GM19395 (cell line): ENCODE measurements at regions not wholly inside any gene's neighbourhood (a gene's known extent, or its start where the extent isn't known, plus 50 kb on each side); places are given as distances from the start of the nearest gene placed in this dataset.
"Not testable (repeated sequence)": the region's sequence is repeated elsewhere in the genome, so short reads cannot be mapped to it uniquely, and the experiment has no call there.

Source experiments
- ATAC-seq: cut with Tn5 transposase; IDR thresholded peaks from one replicate; pipeline ENCODE4 v1.9.1; 2021; ENCODE audit warnings: mild to moderate bottlenecking, moderate library complexity; ENCODE audit not compliant: unreplicated experiment

- ATAC-seq, result no peak
Measured at GRCh38 chrX:5708251-5708650, 520.4 kb downstream of the NLGN4X start.

DNA sequence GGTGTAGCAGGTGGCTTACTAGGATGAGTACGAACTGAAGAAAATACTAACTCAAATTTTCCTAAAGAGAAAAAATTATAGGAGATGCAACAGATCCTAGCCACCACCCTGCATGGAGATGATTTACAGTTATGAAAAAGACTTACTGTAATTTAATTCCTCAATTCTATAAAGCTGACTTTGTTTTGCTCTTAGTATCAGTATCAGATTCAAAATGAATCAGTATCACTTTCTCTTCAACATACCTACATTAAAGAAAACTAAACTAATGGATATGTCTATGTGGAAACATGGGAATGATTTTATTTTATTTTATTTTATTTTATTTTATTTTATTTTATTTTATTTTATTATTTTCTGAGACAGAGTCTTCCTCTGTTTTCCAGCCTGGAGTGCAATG, 525.8 kb downstream of the NLGN4X start:
- ATAC-seq, result peak; percentile 79

DNA sequence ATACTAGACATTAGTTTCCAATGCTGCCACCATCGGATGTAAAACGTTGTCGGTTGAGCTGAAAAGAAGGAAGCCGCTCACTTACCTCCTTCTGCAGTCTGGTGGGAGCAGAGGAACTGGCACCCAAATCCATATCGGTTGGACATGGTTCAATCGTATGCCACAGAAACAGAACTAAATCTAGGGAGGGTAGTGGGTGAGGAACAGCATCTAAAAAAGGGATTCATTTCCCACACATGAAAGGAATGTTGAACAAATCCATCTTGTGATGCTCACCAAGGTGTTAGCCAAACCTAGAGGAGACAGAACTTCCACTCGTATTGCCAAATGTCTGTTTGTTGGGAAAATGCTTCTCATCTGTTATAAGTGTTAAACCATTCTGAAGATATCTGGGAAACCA, 532.7 kb downstream of the NLGN4X start:
- no peak for ATAC-seq

- no peak for ATAC-seq
Measured at GRCh38 chrX:5683996-5684395, 544.7 kb downstream of the NLGN4X start.

DNA sequence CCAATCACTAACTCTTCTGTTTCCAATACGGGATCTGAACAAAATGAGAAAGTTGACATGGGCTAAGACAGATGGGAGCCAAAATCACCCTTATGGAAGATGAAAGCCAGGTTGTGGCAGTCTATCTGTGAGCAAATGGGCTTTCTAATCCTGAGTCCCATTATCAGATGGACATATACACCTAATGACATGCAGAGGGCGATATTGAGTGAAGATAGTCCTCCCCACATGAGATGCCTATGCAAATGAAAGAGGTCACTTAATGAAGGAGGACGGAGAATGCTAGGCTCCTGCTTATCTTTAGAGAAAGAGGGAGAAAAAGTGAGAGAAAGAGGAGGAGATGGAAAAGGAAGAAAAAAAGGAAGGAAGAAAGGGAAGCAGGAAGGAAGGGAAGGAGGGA, 547.5 kb downstream of the NLGN4X start:
- ATAC-seq, result peak; percentile 55

GRCh38 chrX:5674036-5674435, 554.6 kb downstream of the NLGN4X start:
- ATAC-seq, result no peak

- ATAC-seq, result no peak
Measured at GRCh38 chrX:5672099-5672498, 556.6 kb downstream of the NLGN4X start.

DNA sequence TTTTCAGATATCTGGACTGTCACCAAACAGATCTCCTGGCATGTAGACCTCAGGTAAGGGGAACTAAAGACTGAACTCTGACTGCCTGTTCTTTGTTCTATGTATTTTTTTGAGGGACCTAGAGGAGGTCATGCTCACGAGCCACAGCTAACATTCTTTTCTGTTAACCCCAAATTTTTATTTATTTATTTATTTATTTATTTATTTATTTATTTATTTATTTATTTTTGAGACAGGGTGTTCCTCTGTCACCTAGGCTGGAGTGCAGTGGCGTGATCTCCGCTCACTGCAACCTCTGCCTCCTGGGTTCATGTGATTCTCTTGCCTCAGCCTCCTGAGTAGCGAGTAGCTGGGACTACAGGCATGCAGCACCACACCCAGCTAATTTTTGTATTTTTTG, 562.0 kb downstream of the NLGN4X start:
- ATAC-seq, result not testable (repeated sequence)

DNA sequence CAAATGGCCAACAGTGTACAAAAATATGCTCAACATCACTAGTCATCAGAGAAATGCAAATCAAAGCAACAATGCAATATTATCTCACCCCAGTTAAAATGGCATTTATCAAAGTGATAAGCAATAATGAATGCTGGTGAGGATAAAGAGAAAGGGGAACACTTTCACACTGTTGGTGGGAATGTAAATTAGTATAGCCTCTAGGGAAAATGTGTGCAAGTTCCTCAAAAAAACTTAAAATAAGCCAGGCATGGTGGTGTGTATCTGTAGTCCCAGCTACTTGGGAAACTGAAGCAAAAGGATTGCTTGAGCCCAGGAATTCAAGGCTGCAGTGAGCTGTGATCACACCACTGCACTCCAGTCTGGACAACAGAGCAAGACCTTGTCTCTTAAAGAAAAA, 572.1 kb downstream of the NLGN4X start:
- no peak for ATAC-seq

GRCh38 chrX:5650904-5651303, 577.8 kb downstream of the NLGN4X start:
- ATAC-seq, result peak; percentile 24

DNA sequence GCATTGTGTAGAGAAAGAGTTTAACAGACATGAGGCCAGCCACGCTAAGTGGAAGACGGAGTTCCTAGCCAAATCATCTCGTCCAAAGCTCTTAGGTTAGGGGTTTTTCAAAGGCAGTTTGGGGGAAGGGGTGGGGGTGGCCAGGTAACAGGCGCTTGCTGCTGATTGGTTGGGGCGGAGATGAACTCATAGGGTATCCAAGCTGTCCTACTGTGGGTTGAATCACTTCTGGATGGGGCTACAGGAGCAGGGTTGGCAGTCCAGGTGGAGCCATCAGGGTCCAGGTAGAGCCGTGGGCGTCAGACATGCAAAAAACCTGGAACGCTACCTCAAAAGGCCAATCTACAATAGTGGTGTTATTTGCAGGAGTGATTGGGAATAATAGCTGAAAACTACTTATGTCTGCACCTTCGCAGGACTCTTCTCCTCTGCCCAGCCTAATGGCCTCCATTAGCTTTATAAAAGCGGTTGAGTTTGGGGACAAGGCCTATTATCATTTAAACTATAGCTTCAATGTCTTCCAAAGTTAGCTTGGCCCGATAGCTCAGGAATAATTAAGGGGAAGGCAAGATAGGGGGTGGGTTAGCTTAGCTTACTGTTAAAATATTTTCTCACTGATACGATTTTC, 579.6 kb downstream of the NLGN4X start:
- ATAC-seq, result no peak

DNA sequence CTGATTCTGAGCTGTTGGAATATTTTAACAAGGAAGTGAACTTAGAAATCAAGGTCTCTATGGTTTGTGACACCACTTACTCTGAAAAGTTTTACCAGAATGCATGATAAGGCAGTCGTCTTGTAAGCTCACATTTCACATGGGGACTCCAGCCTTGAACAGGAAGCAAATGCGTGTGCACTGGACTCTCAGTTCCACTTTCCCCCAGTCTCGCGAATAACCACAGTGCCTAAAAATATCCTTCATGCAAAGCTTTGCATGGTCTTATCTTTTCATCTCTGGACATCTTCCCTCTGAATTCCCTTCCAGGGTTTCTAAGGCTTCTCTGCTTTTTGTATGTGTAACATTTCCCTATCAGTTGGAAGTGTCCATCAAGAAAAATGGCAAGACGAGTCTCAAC, 581.8 kb downstream of the NLGN4X start:
- peak; percentile 95 for ATAC-seq

DNA sequence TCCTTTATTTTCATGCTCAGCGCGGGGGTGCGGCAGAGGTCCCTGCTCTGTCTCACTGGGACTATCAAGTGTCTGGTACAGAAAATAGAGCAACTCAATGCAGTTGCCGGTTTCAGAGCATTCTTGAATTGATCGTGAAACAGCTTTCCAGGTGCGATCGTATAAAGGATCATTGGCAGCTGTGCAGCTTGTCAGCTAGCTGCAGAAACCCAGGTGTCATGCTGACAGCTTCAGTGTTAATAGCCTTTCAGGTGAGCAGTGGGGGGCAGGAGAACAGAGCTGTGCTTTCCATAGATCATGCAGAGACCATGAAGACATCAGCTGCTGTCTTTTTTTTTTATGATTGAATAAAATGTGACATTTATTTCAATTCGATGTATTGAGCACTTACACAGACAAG, 583.9 kb downstream of the NLGN4X start:
- no peak for ATAC-seq

- no peak for ATAC-seq
Measured at GRCh38 chrX:5640071-5640470, 588.6 kb downstream of the NLGN4X start.

- no peak for ATAC-seq
Measured at GRCh38 chrX:5638572-5638971, 590.1 kb downstream of the NLGN4X start.

DNA sequence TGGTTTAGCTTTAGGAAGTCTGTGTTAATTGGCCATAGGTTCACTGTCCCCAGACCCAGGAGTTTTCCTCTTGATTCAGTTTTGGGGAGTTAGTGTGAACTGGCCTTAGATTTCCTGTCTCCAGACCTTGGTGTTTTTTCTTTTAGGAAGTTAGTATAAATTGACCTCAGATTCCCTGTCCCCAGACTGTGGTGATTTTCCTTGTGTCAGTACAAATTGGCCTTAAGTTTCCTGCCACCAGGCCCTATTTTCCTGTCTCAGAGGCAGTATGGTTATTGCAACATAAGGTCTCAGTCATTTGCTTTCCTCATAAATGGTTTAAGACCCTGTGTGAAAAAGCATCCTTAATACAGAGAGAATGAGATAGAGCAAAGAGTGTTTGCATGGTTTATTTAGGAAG, 595.8 kb downstream of the NLGN4X start:
- no peak for ATAC-seq

DNA sequence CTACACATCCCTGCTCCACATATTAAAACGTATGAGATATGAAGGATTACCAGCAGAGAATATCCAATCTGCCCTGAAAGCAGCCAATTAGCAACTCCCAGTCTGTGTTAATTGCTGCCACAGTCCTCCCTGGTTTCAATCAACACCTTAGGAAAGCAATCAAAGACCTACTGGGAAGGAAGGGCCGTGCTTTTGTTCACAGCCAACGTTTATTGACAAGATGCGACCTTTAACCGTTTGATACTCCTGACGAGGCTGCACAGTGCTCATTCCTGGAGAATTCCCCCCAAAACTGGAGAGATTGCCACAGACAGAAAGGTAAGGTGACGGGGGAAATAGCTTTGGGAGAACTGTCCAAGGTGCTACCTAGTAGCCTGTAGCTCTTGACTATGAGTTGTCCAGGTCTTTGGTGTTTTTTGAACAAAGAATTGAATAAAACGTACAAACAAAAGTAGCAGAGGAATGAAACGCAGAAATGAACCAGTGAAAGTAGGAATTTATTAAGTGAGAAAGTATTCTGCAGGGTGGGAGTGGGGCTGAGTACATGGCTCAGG, 596.5 kb downstream of the NLGN4X start:
- no peak for ATAC-seq

DNA sequence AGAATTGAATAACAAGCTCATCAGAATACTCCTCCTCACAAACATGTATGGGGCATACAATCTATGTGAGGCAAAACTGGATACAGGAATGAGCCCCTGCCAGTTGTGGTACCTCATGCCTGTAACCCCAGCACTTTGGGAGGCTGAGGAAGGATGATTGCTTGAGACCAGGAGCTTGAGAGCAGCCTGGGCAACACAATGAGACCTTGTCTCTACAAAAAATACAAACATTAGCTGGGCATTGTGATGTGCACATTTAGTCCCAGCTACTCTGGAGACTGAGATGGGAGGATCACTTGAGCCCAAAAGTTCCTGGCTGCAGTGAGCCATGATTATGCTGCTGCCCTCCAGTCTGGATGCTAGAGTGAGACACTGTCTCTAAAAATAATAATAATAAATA, 611.0 kb downstream of the NLGN4X start:
- ATAC-seq, result no peak

DNA sequence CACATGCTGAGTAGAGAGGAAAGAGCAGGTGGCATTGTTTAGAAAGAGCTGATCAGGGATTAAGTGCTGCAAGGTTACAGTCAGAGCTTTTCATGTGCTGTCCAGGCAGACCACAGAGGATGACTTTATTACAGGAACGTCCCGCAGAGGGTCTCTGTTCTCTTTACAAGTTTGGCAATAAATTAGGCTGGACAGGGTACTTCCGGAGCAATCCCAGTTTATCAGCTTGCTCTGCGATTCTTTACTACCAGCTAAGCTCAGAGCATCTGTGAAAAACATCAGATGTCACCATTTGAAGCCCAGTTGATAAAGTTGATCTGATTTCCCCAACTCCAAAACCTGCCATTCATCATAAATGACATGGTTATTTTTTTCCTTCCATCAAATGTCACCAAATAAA, 633.1 kb downstream of the NLGN4X start:
- ATAC-seq, result no peak

DNA sequence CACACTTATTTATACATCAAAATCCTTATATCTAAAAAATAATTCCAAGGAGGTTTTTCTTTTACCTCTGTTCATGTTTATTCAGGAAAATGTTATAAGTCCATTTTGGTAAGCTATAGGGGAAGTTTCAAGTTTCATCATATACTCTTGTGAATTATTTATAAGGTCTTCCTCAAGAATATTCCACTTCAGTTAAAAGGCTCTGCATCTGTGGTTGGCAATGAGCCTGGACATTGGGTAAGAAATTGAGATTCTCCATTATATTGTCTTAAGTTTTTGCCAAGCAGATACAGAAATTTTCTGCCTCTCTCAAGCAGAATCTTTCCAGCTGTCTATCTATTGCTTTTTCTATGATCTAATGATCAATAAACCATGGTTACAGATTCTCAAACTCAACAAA, 641.9 kb downstream of the NLGN4X start:
- no peak for ATAC-seq

GRCh38 chrX:5575407-5575806, 653.3 kb downstream of the NLGN4X start:
- no peak for ATAC-seq

DNA sequence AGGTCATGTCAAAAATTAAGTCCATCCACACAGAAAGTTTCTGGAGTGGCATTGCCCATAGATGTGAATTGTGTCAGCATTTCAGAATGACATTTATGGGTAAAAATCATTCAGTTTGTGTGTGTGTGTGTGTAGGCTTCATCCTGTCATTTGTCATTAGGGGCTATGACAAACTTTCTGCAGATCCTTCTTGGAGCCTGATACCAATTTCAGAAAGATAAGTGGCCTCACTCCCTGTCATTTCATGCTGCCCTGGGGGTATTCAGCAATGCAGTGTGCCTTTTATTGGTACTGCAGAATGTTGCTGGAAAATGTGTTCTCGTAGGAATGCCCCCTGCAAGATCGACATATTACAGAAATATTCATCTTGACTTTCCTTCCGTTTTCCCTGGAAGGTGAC, 659.7 kb downstream of the NLGN4X start:
- no peak for ATAC-seq

- ATAC-seq, result no peak
Measured at GRCh38 chrX:5559386-5559785, 669.3 kb downstream of the NLGN4X start.
